ENCODE measurements at regions not wholly inside any gene's neighbourhood (a gene's known extent, or its start where the extent isn't known, plus 50 kb on each side); places are given as distances from the start of the nearest gene placed in this dataset.
A peak's percentile ranks its signal among the peaks of the same experiment; 100 is the strongest.
"Not testable (repeated sequence)": the region's sequence is repeated elsewhere in the genome, so short reads cannot be mapped to it uniquely, and the experiment has no call there.

GRCh38 chr12:25792031-25792430, 166.5 kb upstream of the RASSF8 start:
- DNase-seq (ENCODE audit: low read depth) = no peak

- DNase-seq (ENCODE audit: low read depth) = no peak
Observed at GRCh38 chr12:25793196-25793595, 165.3 kb upstream of the RASSF8 start.

GRCh38 chr12:25794571-25794970, 163.9 kb upstream of the RASSF8 start:
- DNase-seq (ENCODE audit: low read depth) = peak; percentile 15

- peak; percentile 46 for DNase-seq (ENCODE audit: low read depth)
Observed at GRCh38 chr12:25796523-25797000, 161.9 kb upstream of the RASSF8 start.

GRCh38 chr12:25797386-25797785, 161.1 kb upstream of the RASSF8 start:
- DNase-seq (ENCODE audit: low read depth) = no peak

GRCh38 chr12:25797949-25798348, 160.5 kb upstream of the RASSF8 start:
- no peak for DNase-seq (ENCODE audit: low read depth)

- DNase-seq (ENCODE audit: low read depth) = peak; percentile 60
Observed at GRCh38 chr12:25800101-25800500, 158.4 kb upstream of the RASSF8 start.

GRCh38 chr12:25801734-25802133, 156.7 kb upstream of the RASSF8 start:
- no peak for DNase-seq (ENCODE audit: low read depth)

- DNase-seq (ENCODE audit: low read depth) = no peak
Observed at GRCh38 chr12:25802143-25802542, 156.3 kb upstream of the RASSF8 start.

GRCh38 chr12:25803029-25803664, 155.3 kb upstream of the RASSF8 start:
- not testable (repeated sequence) for DNase-seq (ENCODE audit: low read depth)

- not testable (repeated sequence) for DNase-seq (ENCODE audit: low read depth)
Observed at GRCh38 chr12:25804286-25804685, 154.2 kb upstream of the RASSF8 start.

GRCh38 chr12:25806271-25806670, 152.2 kb upstream of the RASSF8 start:
- DNase-seq (ENCODE audit: low read depth) = peak; percentile 58

GRCh38 chr12:25808604-25809003, 149.9 kb upstream of the RASSF8 start:
- DNase-seq (ENCODE audit: low read depth) = no peak

- no peak for DNase-seq (ENCODE audit: low read depth)
Observed at GRCh38 chr12:25810683-25811082, 147.8 kb upstream of the RASSF8 start.

- DNase-seq (ENCODE audit: low read depth) = peak; percentile 50
Observed at GRCh38 chr12:25811656-25812126, 146.8 kb upstream of the RASSF8 start.

GRCh38 chr12:25812295-25812694, 146.2 kb upstream of the RASSF8 start:
- no peak for DNase-seq (ENCODE audit: low read depth)

- no peak for DNase-seq (ENCODE audit: low read depth)
Observed at GRCh38 chr12:25813843-25814242, 144.6 kb upstream of the RASSF8 start.

- DNase-seq (ENCODE audit: low read depth) = peak; percentile 47
Observed at GRCh38 chr12:25816637-25817036, 141.8 kb upstream of the RASSF8 start.

- DNase-seq (ENCODE audit: low read depth) = peak; percentile 28
Observed at GRCh38 chr12:25817166-25817565, 141.3 kb upstream of the RASSF8 start.

GRCh38 chr12:25818596-25819390, 139.7 kb upstream of the RASSF8 start:
- no peak for DNase-seq (ENCODE audit: low read depth)

- no peak for DNase-seq (ENCODE audit: low read depth)
Observed at GRCh38 chr12:25819691-25820090, 138.8 kb upstream of the RASSF8 start.

- no peak for DNase-seq (ENCODE audit: low read depth)
Observed at GRCh38 chr12:25822281-25822680, 136.2 kb upstream of the RASSF8 start.

GRCh38 chr12:25824734-25825133, 133.7 kb upstream of the RASSF8 start:
- DNase-seq (ENCODE audit: low read depth) = no peak

Measured in LHCN-M2 (cell line).